ENCODE measurements at regions not wholly inside any gene's neighbourhood (a gene's known extent, or its start where the extent isn't known, plus 50 kb on each side); places are given as distances from the start of the nearest gene placed in this dataset.

DNA sequence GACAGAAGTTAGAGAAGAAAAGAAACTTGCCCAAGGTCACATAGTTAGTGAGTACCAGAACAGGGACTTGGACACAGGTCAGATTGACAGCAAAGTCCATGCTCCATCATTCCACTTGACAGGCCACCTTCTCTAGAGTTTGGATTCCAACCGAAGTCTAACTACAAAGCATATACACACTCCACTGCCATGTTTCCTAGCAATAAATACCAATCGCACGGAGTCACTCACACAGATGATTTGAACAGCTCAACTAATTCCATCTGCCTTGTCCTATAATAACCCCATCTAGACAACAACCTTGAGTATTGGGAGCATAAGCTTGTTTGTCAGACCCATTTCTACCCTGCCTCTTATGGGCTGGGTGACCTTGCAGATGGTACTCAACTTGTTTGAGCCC lies 334.6 kb upstream of the MGAT5 start:
- Histone ChIP-seq H2BK12ac (ENCODE audit: low read depth, low read length) (no peak overlapping the region), H2AK5ac (ENCODE audit: low read depth, low read length) (no peak overlapping the region), H3K9me3 (ENCODE audit: insufficient read depth in 2 of 2, low read depth in 1 of 2, low read length in 1 of 2) (no peaks in the 10 kb centered on the region), H2BK15ac (ENCODE audit: low read length) (no peak overlapping the region), H3K79me1 (ENCODE audit: low read depth, low read length) (no peaks in the 10 kb centered on the region), H3K4ac (replicated peaks; ENCODE audit: insufficient read length, low read depth, low read length) (no peak overlapping the region), H4K5ac (ENCODE audit: insufficient read length, low read depth, low read length) (no peak overlapping the region), H3K27ac (ENCODE audit: low read depth, low read length) (no peak overlapping the region), H4K20me1 (replicated peaks in 1 of 2; ENCODE audit: control insufficient read depth in 1 of 2, insufficient read depth in 2 of 2, low read length in 2 of 2) (no peaks in the 10 kb centered on the region), H3K4me3 (ENCODE audit: extremely low read depth in 1 of 4, insufficient read depth in 2 of 4, low read depth in 3 of 4, low read length in 4 of 4) (no peak overlapping the region), H3K27me3 (replicated peaks in 1 of 4; ENCODE audit: control insufficient read depth in 3 of 4, extremely low read depth in 1 of 4, insufficient read depth in 3 of 4, low read length in 3 of 4) (no peaks in the 10 kb centered on the region), H3K79me2 (ENCODE audit: control insufficient read depth in 1 of 2, insufficient read depth in 2 of 2, low read length in 2 of 2) (no peaks in the 10 kb centered on the region), H3K23ac (ENCODE audit: insufficient read length) (no peak overlapping the region), H3K14ac (ENCODE audit: insufficient read length) (no peak overlapping the region), H3K56ac (replicated peaks; ENCODE audit: insufficient read length, low read depth, low read length) (peak overlapping the region; percentile 14), H2BK20ac (ENCODE audit: low read length) (no peak overlapping the region), H3K4me2 (ENCODE audit: insufficient read depth in 1 of 2, low read depth in 2 of 2, low read length in 2 of 2) (no peak overlapping the region), H3K9ac (replicated peaks in 1 of 4; ENCODE audit: extremely low read depth in 1 of 4, low read depth in 3 of 4, low read length in 3 of 4) (no peak overlapping the region), H3K4me1 (replicated peaks in 1 of 4; ENCODE audit: control insufficient read depth in 3 of 4, insufficient read depth in 4 of 4, low read length in 3 of 4) (no peaks in the 10 kb centered on the region), H2AFZ (ENCODE audit: low read length) (no peak overlapping the region), H2BK5ac (ENCODE audit: low read depth, low read length) (no peak overlapping the region), H4K91ac (replicated peaks; ENCODE audit: insufficient read length, low read length) (no peak overlapping the region), H3K36me3 (ENCODE audit: control insufficient read depth in 2 of 4, insufficient read depth in 4 of 4, low read length in 3 of 4) (no peaks in the 10 kb centered on the region), H3K18ac (ENCODE audit: extremely low read depth, low read length) (no peak overlapping the region), H4K8ac (ENCODE audit: extremely low read depth, insufficient read depth, low read length) (no peak overlapping the region), H3K23me2 (ENCODE audit: low read depth, low read length) (no peaks in the 10 kb centered on the region), H2BK120ac (replicated peaks; ENCODE audit: low read depth, low read length) (no peak overlapping the region)
- ChIA-PET POLR2A (ENCODE audit: partially characterized antibody) (no interaction called here), CTCF (ENCODE audit: partially characterized antibody) (interaction anchor here (1.4 kb wide), 1 partner anchor 199 kb away, joined by 4 read pairs; no protein-coding TSS in a partner anchor)
- FAIRE-seq (no peak), DNase-seq (ENCODE audit: low read depth in 1 of 2, low spot score in 2 of 2) (no peak)
- 76% methylated on average over 3 of the region's 3 CpGs; no CpG with 5 or more reads in 1 of the 2 experiments for WGBS, 2 experiments (ENCODE audit: extremely low coverage in 1 of 2, insufficient coverage in 1 of 2, insufficient read length in 1 of 2, insufficient replicate concordance in 2 of 2, low coverage in 1 of 2, low lambda C conversion rate in 2 of 2, missing lambda C conversion rate in 1 of 2)
- TF ChIP-seq TBP (IDR thresholded peaks at IDR 0.05; ENCODE audit: low read depth, low read length) (no peak), YY1 (IDR thresholded peaks at IDR 0.05; ENCODE audit: low read depth, low read length) (no peak), NANOG (IDR thresholded peaks at IDR 0.05; ENCODE audit: insufficient read depth, low read depth, low read length, poor library complexity, severe bottlenecking) (no peak), BACH1 (IDR thresholded peaks at IDR 0.05; ENCODE audit: low read length) (no peak), EZH2 (IDR thresholded peaks at IDR 0.05; ENCODE audit: low read depth, low read length, severe bottlenecking) (no peak), MAX (IDR thresholded peaks at IDR 0.05) (no peak), TEAD4 (IDR thresholded peaks at IDR 0.05; ENCODE audit: low read depth, low read length) (no peak), EGR1 (IDR thresholded peaks at IDR 0.05; ENCODE audit: borderline replicate concordance, low read depth, low read length) (no peak), SP2 (IDR thresholded peaks at IDR 0.05; ENCODE audit: low read length) (no peak), ASH2L (IDR thresholded peaks at IDR 0.05; ENCODE audit: low read length) (no peak), TAF1 (IDR thresholded peaks at IDR 0.05; ENCODE audit: low read depth, low read length) (no peak), HDAC6 (IDR thresholded peaks at IDR 0.05; ENCODE audit: low read depth, low read length) (no peak)

Measured in H1 (cell line).